ENCODE measurements at regions not wholly inside any gene's neighbourhood (a gene's known extent, or its start where the extent isn't known, plus 50 kb on each side); places are given as distances from the start of the nearest gene placed in this dataset.
"Not testable (repeated sequence)": the region's sequence is repeated elsewhere in the genome, so short reads cannot be mapped to it uniquely, and the experiment has no call there.

- no peak for DNase-seq
Measured at GRCh38 chr9:115845648-115846312, 307.8 kb upstream of the PAPPA start.

- DNase-seq, result no peak
Measured at GRCh38 chr9:115847216-115847615, 306.4 kb upstream of the PAPPA start.

- DNase-seq, result no peak
Measured at GRCh38 chr9:115849679-115850412, 303.7 kb upstream of the PAPPA start.

- DNase-seq, result no peak
Measured at GRCh38 chr9:115850548-115851304, 302.9 kb upstream of the PAPPA start.

- no peak for DNase-seq
Measured at GRCh38 chr9:115855458-115856133, 298.0 kb upstream of the PAPPA start.

GRCh38 chr9:115858421-115858820 is 295.2 kb upstream of the PAPPA start:
- DNase-seq, result not testable (repeated sequence)

GRCh38 chr9:115862021-115862420 is 291.6 kb upstream of the PAPPA start:
- DNase-seq, result no peak

- no peak for DNase-seq
Measured at GRCh38 chr9:115864581-115864980, 289.0 kb upstream of the PAPPA start.

- no peak for DNase-seq
Measured at GRCh38 chr9:115867326-115867725, 286.3 kb upstream of the PAPPA start.

- DNase-seq, result no peak
Measured at GRCh38 chr9:115877852-115878438, 275.6 kb upstream of the PAPPA start.

GRCh38 chr9:115879451-115879850 is 274.1 kb upstream of the PAPPA start:
- no peak for DNase-seq

GRCh38 chr9:115880221-115880885 is 273.2 kb upstream of the PAPPA start:
- no peak for DNase-seq

GRCh38 chr9:115882911-115883310 is 270.7 kb upstream of the PAPPA start:
- no peak for DNase-seq

- no peak for DNase-seq
Measured at GRCh38 chr9:115883467-115884329, 269.9 kb upstream of the PAPPA start.

GRCh38 chr9:115884846-115885245 is 268.7 kb upstream of the PAPPA start:
- no peak for DNase-seq

GRCh38 chr9:115888131-115888530 is 265.5 kb upstream of the PAPPA start:
- DNase-seq, result no peak

- no peak for DNase-seq
Measured at GRCh38 chr9:115891929-115892328, 261.7 kb upstream of the PAPPA start.

GRCh38 chr9:115898478-115898877 is 255.1 kb upstream of the PAPPA start:
- not testable (repeated sequence) for DNase-seq

- no peak for DNase-seq
Measured at GRCh38 chr9:115900698-115901097, 252.9 kb upstream of the PAPPA start.

GRCh38 chr9:115910959-115911358 is 242.6 kb upstream of the PAPPA start:
- no peak for DNase-seq

- DNase-seq, result no peak
Measured at GRCh38 chr9:115912086-115912485, 241.5 kb upstream of the PAPPA start.
